ENCODE measurements at regions not wholly inside any gene's neighbourhood (a gene's known extent, or its start where the extent isn't known, plus 50 kb on each side); places are given as distances from the start of the nearest gene placed in this dataset.
"Not testable (repeated sequence)": the region's sequence is repeated elsewhere in the genome, so short reads cannot be mapped to it uniquely, and the experiment has no call there.

- DNase-seq: no peak
Observed at GRCh38 chr1:65063025-65063424, 85.0 kb upstream of the AK4 start.

GRCh38 chr1:65064981-65065380 is 83.0 kb upstream of the AK4 start:
- DNase-seq: no peak

GRCh38 chr1:65065524-65066418 is 82.2 kb upstream of the AK4 start:
- no peak for DNase-seq

- DNase-seq: no peak
Observed at GRCh38 chr1:65066419-65066765, 81.6 kb upstream of the AK4 start.

GRCh38 chr1:65066766-65067490 is 81.1 kb upstream of the AK4 start:
- peak; percentile 78 for DNase-seq

GRCh38 chr1:65067491-65068201 is 80.4 kb upstream of the AK4 start:
- peak; percentile 47 for DNase-seq

- no peak for DNase-seq
Observed at GRCh38 chr1:65068202-65069010, 79.6 kb upstream of the AK4 start.

GRCh38 chr1:65069011-65069565 is 78.9 kb upstream of the AK4 start:
- peak; percentile 16 for DNase-seq

- DNase-seq: no peak
Observed at GRCh38 chr1:65072845-65073244, 75.2 kb upstream of the AK4 start.

GRCh38 chr1:65075123-65075976 is 72.7 kb upstream of the AK4 start:
- DNase-seq: peak; percentile 40

- no peak for DNase-seq
Observed at GRCh38 chr1:65077369-65077768, 70.6 kb upstream of the AK4 start.

GRCh38 chr1:65079941-65080340 is 68.1 kb upstream of the AK4 start:
- no peak for DNase-seq

- DNase-seq: no peak
Observed at GRCh38 chr1:65082346-65083040, 65.5 kb upstream of the AK4 start.

GRCh38 chr1:65083263-65083896 is 64.6 kb upstream of the AK4 start:
- DNase-seq: no peak

GRCh38 chr1:65084066-65084465 is 63.9 kb upstream of the AK4 start:
- DNase-seq: no peak

- DNase-seq: not testable (repeated sequence)
Observed at GRCh38 chr1:65087519-65087918, 60.5 kb upstream of the AK4 start.

- DNase-seq: no peak
Observed at GRCh38 chr1:65090406-65090805, 57.6 kb upstream of the AK4 start.

- no peak for DNase-seq
Observed at GRCh38 chr1:65092691-65093090, 55.3 kb upstream of the AK4 start.

GRCh38 chr1:65097076-65097475 is 50.9 kb upstream of the AK4 start:
- DNase-seq: no peak
